GM13976 (cell line): ENCODE measurements at regions not wholly inside any gene's neighbourhood (a gene's known extent, or its start where the extent isn't known, plus 50 kb on each side); places are given as distances from the start of the nearest gene placed in this dataset.

Experiments
- DNase-seq: peaks from one replicate; pipeline ENCODE4 v3.0.0; 2012; ENCODE audit warnings: low spot score
- CTCF ChIP-seq: IDR thresholded peaks from 2 replicates; pipeline ENCODE4 v1.5.1; 2012; ENCODE audit warnings: borderline replicate concordance, mild to moderate bottlenecking; ENCODE audit not compliant: insufficient read depth; ENCODE audit errors: extremely low read depth, missing control alignments, control extremely low read depth
- in situ Hi-C: fragments of 300-500 bp; cut with MboI; formaldehyde crosslinking; loops from one replicate; pipeline ENCODE4 v1.12.0; 2022; ENCODE audit warnings: low sequenced_read_pairs, mixed read lengths, inconsistent platforms; ENCODE audit not compliant: unreplicated experiment

GRCh38 chr14:87097015-87097414 lies 896.0 kb downstream of the GALC start:
- in situ Hi-C loops = no loop called here
- no peak for DNase-seq
- no peak for TF ChIP-seq CTCF

- no peak for DNase-seq
- no peak for TF ChIP-seq CTCF
- in situ Hi-C loops = no loop called here
These were observed 898.1 kb downstream of the GALC start for GRCh38 chr14:87094913-87095312.

GRCh38 chr14:87088588-87088987 lies 904.4 kb downstream of the GALC start:
- no peak for DNase-seq
- TF ChIP-seq CTCF = no peak
- in situ Hi-C loops = no loop called here

GRCh38 chr14:87087881-87088280 lies 905.1 kb downstream of the GALC start:
- in situ Hi-C loops = no loop called here
- no peak for TF ChIP-seq CTCF
- no peak for DNase-seq

- DNase-seq = no peak
- in situ Hi-C loops = no loop called here
- no peak for TF ChIP-seq CTCF
These were observed 908.1 kb downstream of the GALC start for GRCh38 chr14:87084908-87085307.

- DNase-seq = no peak
- in situ Hi-C loops = no loop called here
- TF ChIP-seq CTCF = no peak
These were observed 910.1 kb downstream of the GALC start for GRCh38 chr14:87082917-87083316.

GRCh38 chr14:87081004-87081403 lies 912.0 kb downstream of the GALC start:
- in situ Hi-C loops = no loop called here
- no peak for DNase-seq
- no peak for TF ChIP-seq CTCF
